ENCODE measurements at regions not wholly inside any gene's neighbourhood (a gene's known extent, or its start where the extent isn't known, plus 50 kb on each side); places are given as distances from the start of the nearest gene placed in this dataset.
"Not testable (repeated sequence)": the region's sequence is repeated elsewhere in the genome, so short reads cannot be mapped to it uniquely, and the experiment has no call there.

DNA sequence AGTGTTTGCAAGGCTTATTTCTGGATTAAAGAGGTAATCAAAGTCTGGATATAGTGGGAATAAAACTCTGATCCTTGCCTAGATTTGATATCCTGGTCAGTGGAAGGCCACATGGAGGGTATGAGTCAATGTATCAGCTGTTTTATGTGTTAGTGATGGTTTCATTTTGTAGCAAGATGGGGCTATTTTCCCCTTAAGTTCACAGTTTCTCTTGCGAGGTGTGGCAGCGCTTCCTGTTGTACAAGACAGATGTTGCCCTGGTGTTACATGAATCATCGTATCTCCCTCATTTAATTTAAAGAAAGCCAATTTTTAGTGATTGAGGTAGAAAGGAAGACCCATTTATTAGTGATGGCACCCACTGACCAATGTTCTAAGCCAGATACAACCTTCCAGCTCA is 220.2 kb downstream of the DUSP10 start:
- DNase-seq (ENCODE audit: low read depth), result no peak
- TF ChIP-seq, protein P1, sequence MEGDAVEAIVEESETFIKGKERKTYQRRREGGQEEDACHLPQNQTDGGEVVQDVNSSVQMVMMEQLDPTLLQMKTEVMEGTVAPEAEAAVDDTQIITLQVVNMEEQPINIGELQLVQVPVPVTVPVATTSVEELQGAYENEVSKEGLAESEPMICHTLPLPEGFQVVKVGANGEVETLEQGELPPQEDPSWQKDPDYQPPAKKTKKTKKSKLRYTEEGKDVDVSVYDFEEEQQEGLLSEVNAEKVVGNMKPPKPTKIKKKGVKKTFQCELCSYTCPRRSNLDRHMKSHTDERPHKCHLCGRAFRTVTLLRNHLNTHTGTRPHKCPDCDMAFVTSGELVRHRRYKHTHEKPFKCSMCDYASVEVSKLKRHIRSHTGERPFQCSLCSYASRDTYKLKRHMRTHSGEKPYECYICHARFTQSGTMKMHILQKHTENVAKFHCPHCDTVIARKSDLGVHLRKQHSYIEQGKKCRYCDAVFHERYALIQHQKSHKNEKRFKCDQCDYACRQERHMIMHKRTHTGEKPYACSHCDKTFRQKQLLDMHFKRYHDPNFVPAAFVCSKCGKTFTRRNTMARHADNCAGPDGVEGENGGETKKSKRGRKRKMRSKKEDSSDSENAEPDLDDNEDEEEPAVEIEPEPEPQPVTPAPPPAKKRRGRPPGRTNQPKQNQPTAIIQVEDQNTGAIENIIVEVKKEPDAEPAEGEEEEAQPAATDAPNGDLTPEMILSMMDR (IDR thresholded peaks at IDR 0.05; ENCODE audit: insufficient read depth, low read depth, low read length), result no peak
- Histone ChIP-seq H3K36me3 (ENCODE audit: control insufficient read depth, insufficient read depth, low read length) (no peaks in the 10 kb centered on the region), H3K27me3 (ENCODE audit: control insufficient read depth, insufficient read depth, low read length) (no peaks in the 10 kb centered on the region), H3K4me3 (ENCODE audit: low read depth, low read length) (no peak overlapping the region)
- ChIA-PET POLR2A (no interaction called here), CTCF (no interaction called here)

DNA sequence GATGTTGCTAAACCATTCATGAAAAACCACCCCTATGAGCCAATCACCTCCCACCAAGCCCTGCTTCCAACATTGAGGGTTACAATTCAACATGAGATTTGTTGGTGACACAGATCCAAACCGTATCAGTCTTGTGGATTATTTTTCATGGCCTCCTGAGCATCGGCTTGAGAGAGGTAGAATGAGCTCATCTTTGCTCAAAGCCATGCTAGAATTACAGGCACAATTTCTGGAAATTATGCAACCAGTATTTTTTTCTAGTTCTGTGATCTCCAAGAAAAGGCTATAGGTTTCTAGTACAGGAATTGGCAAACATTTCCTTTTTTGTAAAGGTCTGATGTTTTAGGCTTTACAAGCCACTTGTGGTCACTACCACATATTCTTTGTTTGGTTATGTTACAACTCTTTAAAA is 219.4 kb downstream of the DUSP10 start:
- CTCF ChIA-PET, result interaction anchor here (0.9 to 1.2 kb wide), 2 partner anchors 21 to 219 kb away, joined by 3 read pairs; partner anchors contain the start of gene DUSP10
- no peaks in the 10 kb centered on the region for H3K36me3 ChIP-seq (ENCODE audit: control insufficient read depth, insufficient read depth, low read length)
- TF ChIP-seq, protein P1 (IDR thresholded peaks at IDR 0.05; ENCODE audit: insufficient read depth, low read depth, low read length), result no peak
- POLR2A ChIA-PET, result no interaction called here
- no peak overlapping the region for H3K4me3 ChIP-seq (ENCODE audit: low read depth, low read length)
- no peaks in the 10 kb centered on the region for H3K27me3 ChIP-seq (ENCODE audit: control insufficient read depth, insufficient read depth, low read length)
- no peak for DNase-seq (ENCODE audit: low read depth)

DNA sequence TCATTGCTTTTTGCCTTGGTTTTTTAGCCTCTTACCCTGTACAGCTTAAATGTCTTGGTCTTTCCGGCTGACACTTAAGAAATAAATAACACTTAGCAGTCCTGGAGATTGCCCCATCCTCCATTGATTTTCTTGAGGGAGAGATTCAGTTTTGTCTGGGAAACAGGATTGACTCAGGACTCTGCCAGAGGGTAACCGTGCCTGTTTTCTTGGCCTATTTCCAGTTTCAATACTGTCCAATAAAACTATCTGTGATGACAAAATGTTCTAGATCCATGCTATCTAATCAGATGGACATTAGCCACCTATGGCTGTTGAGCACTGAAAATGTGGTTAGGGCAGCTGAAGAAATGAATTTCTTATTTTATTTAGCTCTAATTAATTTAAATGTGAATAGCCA is 216.1 kb downstream of the DUSP10 start:
- TF ChIP-seq, protein P1 (IDR thresholded peaks at IDR 0.05; ENCODE audit: insufficient read depth, low read depth, low read length), result no peak
- H3K4me3 ChIP-seq (ENCODE audit: low read depth, low read length), result no peak overlapping the region
- POLR2A ChIA-PET, result no interaction called here
- H3K27me3 ChIP-seq (ENCODE audit: control insufficient read depth, insufficient read depth, low read length), result no peaks in the 10 kb centered on the region
- no peaks in the 10 kb centered on the region for H3K36me3 ChIP-seq (ENCODE audit: control insufficient read depth, insufficient read depth, low read length)
- DNase-seq (ENCODE audit: low read depth), result no peak
- CTCF ChIA-PET, result interaction anchor here (1.4 kb wide), 1 partner anchor 24 kb away, joined by 4 read pairs; no protein-coding TSS in a partner anchor

DNA sequence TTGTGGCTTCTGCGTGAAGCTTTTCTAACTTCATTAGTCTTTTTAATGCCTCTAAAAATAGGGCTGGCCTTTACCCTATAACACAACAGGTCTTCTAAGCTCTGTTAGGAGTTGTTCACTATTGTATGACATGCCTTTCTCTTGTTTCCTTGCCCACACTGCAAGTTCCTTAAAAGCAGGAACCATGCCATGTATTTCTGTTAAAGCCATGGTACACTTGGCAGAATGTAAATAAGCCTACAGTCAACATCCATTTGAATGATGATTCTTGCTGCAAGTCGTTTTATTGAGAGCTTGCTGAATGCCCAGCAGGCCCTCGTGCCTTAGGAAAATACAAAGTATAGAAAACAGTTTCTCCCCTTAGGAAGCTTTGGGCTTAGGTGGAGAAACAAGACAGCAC is 214.6 kb downstream of the DUSP10 start:
- Histone ChIP-seq H3K4me3 (ENCODE audit: low read depth, low read length) (no peak overlapping the region), H3K27me3 (ENCODE audit: control insufficient read depth, insufficient read depth, low read length) (no peaks in the 10 kb centered on the region), H3K36me3 (ENCODE audit: control insufficient read depth, insufficient read depth, low read length) (no peaks in the 10 kb centered on the region)
- ChIA-PET CTCF (interaction anchor here (0.6 kb wide), 1 partner anchor 249 kb away, joined by 3 read pairs; no protein-coding TSS in a partner anchor), POLR2A (no interaction called here)
- TF ChIP-seq, protein P1 (IDR thresholded peaks at IDR 0.05; ENCODE audit: insufficient read depth, low read depth, low read length), result no peak
- no peak for DNase-seq (ENCODE audit: low read depth)

DNA sequence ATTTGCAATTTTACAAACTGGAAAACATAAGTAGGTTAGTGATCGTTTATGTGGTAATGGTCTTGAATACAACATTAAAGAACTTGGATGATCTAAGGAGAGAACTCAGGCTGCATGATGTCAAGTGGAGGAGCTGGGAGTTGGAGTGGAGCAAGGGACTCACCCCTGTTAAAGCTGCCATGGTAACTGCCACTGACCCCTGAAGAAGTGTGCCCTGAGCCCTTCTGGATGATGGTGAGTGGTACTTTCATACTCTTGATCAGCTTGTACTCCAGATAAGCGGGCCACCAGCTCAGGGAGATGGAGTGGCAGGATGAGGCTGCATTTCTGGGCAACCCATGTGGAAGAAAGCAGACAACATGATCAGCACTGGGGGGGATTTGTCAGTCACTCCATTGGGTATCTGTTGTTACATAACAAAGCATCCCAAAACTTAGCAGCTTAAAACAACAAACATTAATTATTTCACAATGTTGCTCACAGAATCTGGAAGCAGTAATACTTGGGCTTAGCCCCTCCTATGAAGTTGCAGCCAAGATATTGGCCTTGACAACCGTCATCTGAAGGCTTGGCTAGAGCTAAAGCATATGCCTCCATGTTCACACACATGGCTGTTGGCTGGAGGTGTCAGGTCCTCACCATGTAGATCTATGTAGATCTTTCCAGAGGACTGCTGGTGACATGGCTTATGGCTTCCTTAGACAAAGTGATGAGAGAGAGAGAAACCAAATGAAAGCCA is 213.8 kb downstream of the DUSP10 start:
- TF ChIP-seq, protein P1 (IDR thresholded peaks at IDR 0.05; ENCODE audit: insufficient read depth, low read depth, low read length), result no peak
- POLR2A ChIA-PET, result no interaction called here
- DNase-seq (ENCODE audit: low read depth), result no peak

DNA sequence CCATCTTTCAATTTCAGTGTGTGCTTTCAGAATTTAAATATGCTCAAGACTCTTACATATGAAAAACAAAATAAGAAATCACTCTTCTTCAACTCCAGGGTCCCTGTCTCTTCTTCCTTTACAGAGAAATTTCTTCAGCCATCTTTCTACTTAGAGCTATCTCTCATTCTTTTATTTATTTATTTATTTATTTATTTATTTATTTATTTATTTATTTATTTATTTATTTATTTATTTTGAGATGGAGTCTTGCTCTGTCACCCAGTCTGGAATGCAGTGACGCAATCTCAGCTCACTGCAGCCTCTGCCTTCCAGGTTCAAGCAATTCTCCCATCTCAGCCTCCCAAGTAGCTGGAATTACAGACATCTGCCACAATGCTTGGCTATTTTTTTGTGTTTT is 211.7 kb downstream of the DUSP10 start:
- POLR2A ChIA-PET; H3K4me3 ChIP-seq (ENCODE audit: low read depth, low read length); DNase-seq (ENCODE audit: low read depth); H3K27me3 ChIP-seq (ENCODE audit: control insufficient read depth, insufficient read depth, low read length); H3K36me3 ChIP-seq (ENCODE audit: control insufficient read depth, insufficient read depth, low read length): not testable (repeated sequence)
- CTCF ChIA-PET, result interaction anchor here (0.8 to 1.1 kb wide), 2 partner anchors 14 to 48 kb away, joined by 3 to 4 read pairs; no protein-coding TSS in a partner anchor

More for the DNA sequence above, 213.8 kb downstream of the DUSP10 start:
- no peak overlapping the region for H3K4me3 ChIP-seq (ENCODE audit: low read depth, low read length)
- no peaks in the 10 kb centered on the region for H3K36me3 ChIP-seq (ENCODE audit: control insufficient read depth, insufficient read depth, low read length)
- CTCF ChIA-PET, result interaction anchor here (0.6 to 0.8 kb wide), 2 partner anchors 213 to 248 kb away, joined by 3 read pairs; partner anchors contain the start of gene DUSP10
- no peaks in the 10 kb centered on the region for H3K27me3 ChIP-seq (ENCODE audit: control insufficient read depth, insufficient read depth, low read length)

Measured in BJ (cell line).